ENCODE measurements at regions not wholly inside any gene's neighbourhood (a gene's known extent, or its start where the extent isn't known, plus 50 kb on each side); places are given as distances from the start of the nearest gene placed in this dataset.

DNA sequence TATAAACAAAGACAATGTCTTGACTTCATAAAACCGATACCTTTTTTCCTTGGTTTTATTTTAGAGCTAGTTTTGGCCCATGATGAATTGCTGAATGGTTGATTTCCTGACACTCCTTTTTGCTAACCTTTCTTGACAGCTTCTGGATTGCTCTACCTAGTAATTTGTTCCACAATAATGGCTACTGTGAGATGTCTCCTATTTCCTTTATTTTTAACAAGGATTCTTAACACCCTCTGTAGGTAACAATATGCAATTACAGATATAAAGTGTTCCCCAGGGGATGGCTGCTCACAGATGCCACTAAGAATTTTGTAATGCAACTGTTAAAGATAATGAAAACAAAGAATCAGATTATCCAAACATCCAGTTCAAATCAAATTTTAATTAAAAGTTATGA is 100.8 kb upstream of the ATP5MC3 start:
- TF ChIP-seq, protein P1, sequence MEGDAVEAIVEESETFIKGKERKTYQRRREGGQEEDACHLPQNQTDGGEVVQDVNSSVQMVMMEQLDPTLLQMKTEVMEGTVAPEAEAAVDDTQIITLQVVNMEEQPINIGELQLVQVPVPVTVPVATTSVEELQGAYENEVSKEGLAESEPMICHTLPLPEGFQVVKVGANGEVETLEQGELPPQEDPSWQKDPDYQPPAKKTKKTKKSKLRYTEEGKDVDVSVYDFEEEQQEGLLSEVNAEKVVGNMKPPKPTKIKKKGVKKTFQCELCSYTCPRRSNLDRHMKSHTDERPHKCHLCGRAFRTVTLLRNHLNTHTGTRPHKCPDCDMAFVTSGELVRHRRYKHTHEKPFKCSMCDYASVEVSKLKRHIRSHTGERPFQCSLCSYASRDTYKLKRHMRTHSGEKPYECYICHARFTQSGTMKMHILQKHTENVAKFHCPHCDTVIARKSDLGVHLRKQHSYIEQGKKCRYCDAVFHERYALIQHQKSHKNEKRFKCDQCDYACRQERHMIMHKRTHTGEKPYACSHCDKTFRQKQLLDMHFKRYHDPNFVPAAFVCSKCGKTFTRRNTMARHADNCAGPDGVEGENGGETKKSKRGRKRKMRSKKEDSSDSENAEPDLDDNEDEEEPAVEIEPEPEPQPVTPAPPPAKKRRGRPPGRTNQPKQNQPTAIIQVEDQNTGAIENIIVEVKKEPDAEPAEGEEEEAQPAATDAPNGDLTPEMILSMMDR (IDR thresholded peaks at IDR 0.05; ENCODE audit: low read length): peak; percentile 56
- TF ChIP-seq EZH2 (IDR thresholded peaks at IDR 0.05; ENCODE audit: borderline replicate concordance, low read length): no peak
- Histone ChIP-seq H3K79me2 (ENCODE audit: insufficient read depth, low read length) (no peaks in the 10 kb centered on the region), H2AFZ (ENCODE audit: low read length) (no peak overlapping the region)

DNA sequence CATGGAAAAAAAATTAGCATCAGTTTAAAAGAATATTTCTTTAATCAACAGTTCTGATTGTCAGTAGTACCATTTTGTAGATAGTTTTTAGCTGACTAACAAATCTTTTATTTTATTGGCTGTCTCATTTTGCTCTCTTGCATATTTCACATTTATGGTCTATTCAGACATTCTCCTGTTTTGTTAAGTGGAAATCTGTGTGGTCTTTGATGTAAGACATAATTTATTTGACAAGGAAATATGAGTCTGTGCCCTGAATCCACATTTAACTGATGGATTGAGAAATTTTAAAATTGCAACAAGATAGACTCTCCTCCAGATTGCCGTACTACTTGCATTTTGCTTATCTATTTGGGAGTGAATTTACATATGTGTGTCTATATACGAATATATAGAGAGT is 96.3 kb upstream of the ATP5MC3 start:
- no peak overlapping the region for H3K27ac ChIP-seq (ENCODE audit: low read depth, low read length, poor library complexity, severe bottlenecking)
- no peaks in the 10 kb centered on the region for H3K36me3 ChIP-seq (ENCODE audit: insufficient read depth, low read length)
- no peaks in the 10 kb centered on the region for H4K20me1 ChIP-seq (ENCODE audit: insufficient read depth, low read length)
- H3K4me1 ChIP-seq (ENCODE audit: insufficient read depth, low read length, severe bottlenecking): no peaks in the 10 kb centered on the region
- no peaks in the 10 kb centered on the region for H3K79me2 ChIP-seq (ENCODE audit: insufficient read depth, low read length)
- H3K9ac ChIP-seq (ENCODE audit: low read length): no peak overlapping the region
- H3K4me2 ChIP-seq (ENCODE audit: low read length): no peak overlapping the region
- no peak for TF ChIP-seq EZH2 (IDR thresholded peaks at IDR 0.05; ENCODE audit: borderline replicate concordance, low read length)
- TF ChIP-seq, protein P1 (IDR thresholded peaks at IDR 0.05; ENCODE audit: low read length): no peak
- H3K27me3 ChIP-seq (ENCODE audit: insufficient read depth, low read length): no peaks in the 10 kb centered on the region
- no peak overlapping the region for H2AFZ ChIP-seq (ENCODE audit: low read length)
- no peak overlapping the region for H3K4me3 ChIP-seq (ENCODE audit: low read depth, low read length, poor library complexity, severe bottlenecking)
- no peaks in the 10 kb centered on the region for H3K9me2 ChIP-seq (ENCODE audit: low read depth, low read length)
- H3F3A ChIP-seq (ENCODE audit: insufficient read depth, low read length): no peaks in the 10 kb centered on the region
- H3K9me3 ChIP-seq (ENCODE audit: low read length): no peaks in the 10 kb centered on the region

More for the DNA sequence above, 100.8 kb upstream of the ATP5MC3 start:
- Histone ChIP-seq H3K27me3 (ENCODE audit: insufficient read depth, low read length) (no peaks in the 10 kb centered on the region), H3K9me3 (ENCODE audit: low read length) (no peaks in the 10 kb centered on the region), H3K9ac (ENCODE audit: low read length) (no peak overlapping the region), H3F3A (ENCODE audit: insufficient read depth, low read length) (no peaks in the 10 kb centered on the region), H3K4me1 (ENCODE audit: insufficient read depth, low read length, severe bottlenecking) (no peaks in the 10 kb centered on the region), H3K4me3 (ENCODE audit: low read depth, low read length, poor library complexity, severe bottlenecking) (no peak overlapping the region), H3K27ac (ENCODE audit: low read depth, low read length, poor library complexity, severe bottlenecking) (no peak overlapping the region), H3K9me2 (ENCODE audit: low read depth, low read length) (no peaks in the 10 kb centered on the region), H3K36me3 (ENCODE audit: insufficient read depth, low read length) (no peaks in the 10 kb centered on the region), H3K4me2 (ENCODE audit: low read length) (no peak overlapping the region), H4K20me1 (ENCODE audit: insufficient read depth, low read length) (no peaks in the 10 kb centered on the region)

DNA sequence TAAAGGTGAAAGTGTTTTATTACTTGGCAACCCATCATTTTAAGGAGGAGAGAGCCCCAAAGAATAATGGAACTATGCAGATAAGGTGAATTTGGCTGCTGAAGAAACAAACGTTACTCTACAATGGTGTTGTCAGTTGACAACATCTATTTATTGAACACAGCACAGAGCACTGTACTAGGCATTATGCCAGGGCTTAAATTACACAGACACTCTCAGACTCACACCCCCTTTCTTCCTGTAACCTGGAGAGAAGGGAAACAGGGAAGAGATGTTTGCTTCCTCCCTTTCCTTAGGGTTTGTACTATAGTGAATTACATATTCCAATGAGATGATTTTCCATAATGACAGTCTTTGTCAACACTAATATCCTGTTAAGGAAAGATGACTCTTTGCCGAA is 94.0 kb upstream of the ATP5MC3 start:
- Histone ChIP-seq H2AFZ (ENCODE audit: low read length) (no peak overlapping the region), H3K9me2 (ENCODE audit: low read depth, low read length) (no peaks in the 10 kb centered on the region), H3K79me2 (ENCODE audit: insufficient read depth, low read length) (no peaks in the 10 kb centered on the region), H3K9ac (ENCODE audit: low read length) (no peak overlapping the region), H3F3A (ENCODE audit: insufficient read depth, low read length) (no peaks in the 10 kb centered on the region), H4K20me1 (ENCODE audit: insufficient read depth, low read length) (no peaks in the 10 kb centered on the region), H3K4me2 (ENCODE audit: low read length) (no peak overlapping the region), H3K36me3 (ENCODE audit: insufficient read depth, low read length) (no peaks in the 10 kb centered on the region), H3K9me3 (ENCODE audit: low read length) (no peaks in the 10 kb centered on the region), H3K27me3 (ENCODE audit: insufficient read depth, low read length) (no peaks in the 10 kb centered on the region; the same call in 1 of the 2 replicates), H3K4me3 (ENCODE audit: low read depth, low read length, poor library complexity, severe bottlenecking) (no peak overlapping the region), H3K4me1 (ENCODE audit: insufficient read depth, low read length, severe bottlenecking) (no peaks in the 10 kb centered on the region), H3K27ac (ENCODE audit: low read depth, low read length, poor library complexity, severe bottlenecking) (no peak overlapping the region)
- TF ChIP-seq, protein P1 (IDR thresholded peaks at IDR 0.05; ENCODE audit: low read length): no peak
- no peak for TF ChIP-seq EZH2 (IDR thresholded peaks at IDR 0.05; ENCODE audit: borderline replicate concordance, low read length)
